ENCODE measurements at regions not wholly inside any gene's neighbourhood (a gene's known extent, or its start where the extent isn't known, plus 50 kb on each side); places are given as distances from the start of the nearest gene placed in this dataset.

GRCh38 chr13:105144936-105145335, 1390.5 kb downstream of the EFNB2 start:
- no peak for DNase-seq (ENCODE audit: extremely low read depth, insufficient read length)
- TF ChIP-seq, protein P1, sequence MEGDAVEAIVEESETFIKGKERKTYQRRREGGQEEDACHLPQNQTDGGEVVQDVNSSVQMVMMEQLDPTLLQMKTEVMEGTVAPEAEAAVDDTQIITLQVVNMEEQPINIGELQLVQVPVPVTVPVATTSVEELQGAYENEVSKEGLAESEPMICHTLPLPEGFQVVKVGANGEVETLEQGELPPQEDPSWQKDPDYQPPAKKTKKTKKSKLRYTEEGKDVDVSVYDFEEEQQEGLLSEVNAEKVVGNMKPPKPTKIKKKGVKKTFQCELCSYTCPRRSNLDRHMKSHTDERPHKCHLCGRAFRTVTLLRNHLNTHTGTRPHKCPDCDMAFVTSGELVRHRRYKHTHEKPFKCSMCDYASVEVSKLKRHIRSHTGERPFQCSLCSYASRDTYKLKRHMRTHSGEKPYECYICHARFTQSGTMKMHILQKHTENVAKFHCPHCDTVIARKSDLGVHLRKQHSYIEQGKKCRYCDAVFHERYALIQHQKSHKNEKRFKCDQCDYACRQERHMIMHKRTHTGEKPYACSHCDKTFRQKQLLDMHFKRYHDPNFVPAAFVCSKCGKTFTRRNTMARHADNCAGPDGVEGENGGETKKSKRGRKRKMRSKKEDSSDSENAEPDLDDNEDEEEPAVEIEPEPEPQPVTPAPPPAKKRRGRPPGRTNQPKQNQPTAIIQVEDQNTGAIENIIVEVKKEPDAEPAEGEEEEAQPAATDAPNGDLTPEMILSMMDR (IDR thresholded peaks at IDR 0.05; ENCODE audit: insufficient read depth, low read length, poor library complexity, severe bottlenecking): no peak
- Histone ChIP-seq H3K36me3 (ENCODE audit: control insufficient read depth, insufficient read depth, low read length) (no peaks in the 10 kb centered on the region), H3K4me3 (replicated peaks; ENCODE audit: low read depth, low read length) (no peak overlapping the region), H3K27me3 (replicated peaks; ENCODE audit: control insufficient read depth, insufficient read depth, low read length) (no peaks in the 10 kb centered on the region)

- no peak for DNase-seq (ENCODE audit: extremely low read depth, insufficient read length)
- Histone ChIP-seq H3K27me3 (replicated peaks; ENCODE audit: control insufficient read depth, insufficient read depth, low read length) (no peaks in the 10 kb centered on the region), H3K36me3 (ENCODE audit: control insufficient read depth, insufficient read depth, low read length) (no peaks in the 10 kb centered on the region), H3K4me3 (replicated peaks; ENCODE audit: low read depth, low read length) (no peak overlapping the region)
- TF ChIP-seq, protein P1 (IDR thresholded peaks at IDR 0.05; ENCODE audit: insufficient read depth, low read length, poor library complexity, severe bottlenecking): no peak
Measured at GRCh38 chr13:105144020-105144419, 1391.4 kb downstream of the EFNB2 start.

GRCh38 chr13:105142556-105142955, 1392.9 kb downstream of the EFNB2 start:
- H3K4me3 ChIP-seq (replicated peaks; ENCODE audit: low read depth, low read length): no peak overlapping the region
- no peak for DNase-seq (ENCODE audit: extremely low read depth, insufficient read length)
- H3K27me3 ChIP-seq (replicated peaks; ENCODE audit: control insufficient read depth, insufficient read depth, low read length): no peaks in the 10 kb centered on the region
- TF ChIP-seq, protein P1 (IDR thresholded peaks at IDR 0.05; ENCODE audit: insufficient read depth, low read length, poor library complexity, severe bottlenecking): no peak
- H3K36me3 ChIP-seq (ENCODE audit: control insufficient read depth, insufficient read depth, low read length): no peaks in the 10 kb centered on the region

- DNase-seq (ENCODE audit: extremely low read depth, insufficient read length): peak; percentile 69
- TF ChIP-seq, protein P1 (IDR thresholded peaks at IDR 0.05; ENCODE audit: insufficient read depth, low read length, poor library complexity, severe bottlenecking): peak; percentile 69
- H3K4me3 ChIP-seq (replicated peaks; ENCODE audit: low read depth, low read length): peak overlapping the region; percentile 57
Measured at GRCh38 chr13:105139380-105140285, 1395.8 kb downstream of the EFNB2 start.

DNA sequence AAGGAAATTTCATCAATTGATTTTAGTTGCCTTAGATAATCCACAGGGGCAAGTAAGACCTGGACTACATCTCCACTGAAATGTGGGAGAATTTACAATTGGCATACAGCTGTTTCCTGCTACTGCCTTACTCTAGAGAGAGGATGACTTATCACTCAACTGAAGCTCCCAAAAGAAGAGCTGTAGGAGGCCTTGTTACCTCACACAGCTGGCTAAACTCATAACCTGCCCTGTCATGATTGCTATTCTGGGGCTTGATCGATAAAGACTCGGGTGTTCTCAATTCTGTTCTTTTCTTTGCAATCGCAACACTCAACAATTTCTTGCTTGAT, 1396.4 kb downstream of the EFNB2 start:
- TF ChIP-seq, protein P1 (IDR thresholded peaks at IDR 0.05; ENCODE audit: insufficient read depth, low read length, poor library complexity, severe bottlenecking): no peak
- no peak for DNase-seq (ENCODE audit: extremely low read depth, insufficient read length)
- peak overlapping the region; percentile 57 for H3K4me3 ChIP-seq (replicated peaks; ENCODE audit: low read depth, low read length)
- H3K27me3 ChIP-seq (replicated peaks; ENCODE audit: control insufficient read depth, insufficient read depth, low read length): no peaks in the 10 kb centered on the region
- H3K36me3 ChIP-seq (ENCODE audit: control insufficient read depth, insufficient read depth, low read length): no peaks in the 10 kb centered on the region

More at GRCh38 chr13:105139380-105140285, 1395.8 kb downstream of the EFNB2 start:
- Histone ChIP-seq H3K36me3 (ENCODE audit: control insufficient read depth, insufficient read depth, low read length) (no peaks in the 10 kb centered on the region), H3K27me3 (replicated peaks; ENCODE audit: control insufficient read depth, insufficient read depth, low read length) (no peaks in the 10 kb centered on the region)
